Thyroid gland (tissue), 4 donors: ENCODE measurements at regions not wholly inside any gene's neighbourhood (a gene's known extent, or its start where the extent isn't known, plus 50 kb on each side); places are given as distances from the start of the nearest gene placed in this dataset.

Experiments
- CTCF ChIP-seq, 6 experiments: fragments of 200-600 bp in 3 of 6; fragments of 450-650 bp in 3 of 6; sonication (generic) in 3 of 6; IDR thresholded peaks; one replicate each; pipeline ENCODE4 v1.5.1; 2016 to 2019; ENCODE audit warnings: antibody characterized with exemption in 6 of 6, mild to moderate bottlenecking in 2 of 6, inconsistent platforms in 1 of 6, moderate library complexity in 1 of 6
- POLR2A ChIP-seq, 2 donors: fragments of 450-650 bp; IDR thresholded peaks; one replicate each; pipeline ENCODE4 v1.6.1; 2017; ENCODE audit warnings: antibody characterized with exemption in 2 of 2, mild to moderate bottlenecking in 2 of 2, moderate library complexity in 1 of 2

- TF ChIP-seq CTCF (IDR thresholded peaks at IDR 0.05), result no peak
- no peak for TF ChIP-seq POLR2A (IDR thresholded peaks at IDR 0.05)
These were observed 663.6 kb upstream of the CPEB2 start for GRCh38 chr4:14338585-14339265.
